ENCODE measurements at regions not wholly inside any gene's neighbourhood (a gene's known extent, or its start where the extent isn't known, plus 50 kb on each side); places are given as distances from the start of the nearest gene placed in this dataset.

DNA sequence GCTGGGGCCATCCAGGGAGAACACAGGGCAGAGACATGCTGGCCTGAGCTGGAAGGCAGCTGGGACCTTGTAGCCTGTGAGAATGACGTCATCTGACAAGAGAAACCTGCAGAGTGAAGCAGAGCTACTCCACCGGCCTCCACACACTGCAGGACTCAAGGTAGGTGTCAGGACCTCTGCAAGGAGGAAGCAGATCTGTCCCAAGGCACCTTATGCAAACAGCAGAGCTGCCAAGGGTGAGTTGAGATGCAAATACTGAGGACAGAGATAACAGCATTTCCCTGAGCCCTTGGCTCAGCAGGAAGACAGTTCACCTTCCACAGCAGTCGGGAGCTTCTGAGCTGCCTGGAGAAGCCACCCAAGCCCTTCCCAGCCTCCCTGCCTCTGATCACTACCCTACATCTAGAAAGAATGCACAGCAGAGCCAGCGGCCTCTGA lies 51.9 kb upstream of the IGSF9B start:
- no peaks in the 10 kb centered on the region for H3K9me3 ChIP-seq (ENCODE audit: control insufficient read depth, low read length, poor library complexity, severe bottlenecking)
- Mint-ChIP-seq H3K27ac (no peak overlapping the region), H3K36me3 (ENCODE audit: low read depth) (peaks cover 2% of the 10 kb centered on the region), H3K27me3 (peaks cover 54% of the 10 kb centered on the region), H3K4me1 (no peaks in the 10 kb centered on the region), H3K4me3 (no peak overlapping the region)
- DNase-seq: no peak
- ATAC-seq: no peak

DNA sequence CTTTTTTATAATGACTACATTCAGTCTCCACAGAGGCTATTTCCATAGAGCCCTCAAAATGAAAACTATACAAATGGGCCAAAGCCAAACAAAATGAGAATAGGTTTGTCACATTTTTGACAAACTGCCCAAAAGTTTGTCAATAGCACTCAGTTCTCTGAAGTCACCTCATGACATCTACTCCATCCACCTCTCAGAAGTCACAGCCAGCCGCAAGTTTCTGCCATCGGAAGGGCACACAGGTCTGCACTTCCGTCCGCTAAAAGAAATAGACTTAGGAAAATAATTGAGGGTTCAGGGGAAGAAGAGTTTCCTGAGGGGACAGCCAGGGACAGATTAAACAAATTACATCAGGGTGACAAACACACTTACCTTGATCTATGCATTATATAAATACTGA lies 55.4 kb upstream of the JAM3 start:
- H3K36me3 Mint-ChIP-seq (ENCODE audit: low read depth): peaks cover 2% of the 10 kb centered on the region
- ATAC-seq (no peak), DNase-seq (no peak)
- H3K9me3 ChIP-seq (ENCODE audit: control insufficient read depth, low read length, poor library complexity, severe bottlenecking): no peaks in the 10 kb centered on the region
- H3K4me1 Mint-ChIP-seq: no peaks in the 10 kb centered on the region
- H3K27me3 Mint-ChIP-seq: peaks cover 78% of the 10 kb centered on the region
- no peak overlapping the region for H3K4me3 Mint-ChIP-seq
- H3K27ac Mint-ChIP-seq: no peak overlapping the region

DNA sequence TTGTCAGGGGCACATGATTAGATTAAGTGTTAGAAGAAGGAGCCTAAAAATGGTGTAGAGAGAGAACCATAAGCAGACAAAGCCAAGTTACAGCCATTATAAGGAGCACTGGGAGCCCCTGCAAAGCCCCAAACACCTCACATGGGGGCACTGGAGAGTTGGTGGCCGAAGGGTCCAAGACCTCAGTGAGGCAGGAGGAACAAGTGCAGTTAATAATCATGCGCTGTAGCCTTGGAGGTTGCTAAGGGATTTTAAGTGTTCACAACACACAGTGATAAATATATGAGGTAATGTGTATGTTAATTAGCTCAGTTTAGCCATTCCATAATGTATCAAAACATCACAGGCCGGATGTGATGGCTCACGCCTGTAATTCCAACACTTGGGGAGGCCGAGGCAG lies 54.4 kb upstream of the JAM3 start:
- peaks cover 2% of the 10 kb centered on the region for H3K36me3 Mint-ChIP-seq (ENCODE audit: low read depth)
- H3K4me3 Mint-ChIP-seq: no peak overlapping the region
- H3K9me3 ChIP-seq (ENCODE audit: control insufficient read depth, low read length, poor library complexity, severe bottlenecking): no peaks in the 10 kb centered on the region
- no peaks in the 10 kb centered on the region for H3K4me1 Mint-ChIP-seq
- no peak overlapping the region for H3K27ac Mint-ChIP-seq
- no peak for DNase-seq
- ATAC-seq: no peak
- H3K27me3 Mint-ChIP-seq: peaks cover 74% of the 10 kb centered on the region

DNA sequence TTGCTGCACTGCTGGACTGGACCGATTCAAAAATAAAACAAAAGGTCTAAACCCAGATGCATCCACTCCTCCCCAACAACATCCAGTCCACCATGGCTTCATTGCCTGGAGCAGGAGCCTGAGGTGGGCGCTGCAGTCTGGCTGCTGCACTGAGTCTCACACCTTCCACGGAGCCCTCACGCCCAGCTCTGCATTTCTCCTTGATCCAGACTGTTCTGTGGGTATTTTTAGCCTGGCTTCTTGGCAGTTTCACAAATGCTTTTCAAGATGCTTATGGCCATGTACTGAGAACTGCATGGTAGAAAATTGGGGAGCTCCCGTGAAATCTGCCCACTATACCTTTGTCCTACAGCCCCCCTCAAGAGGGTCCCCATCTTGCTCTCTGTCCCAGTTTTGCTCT lies 53.3 kb upstream of the JAM3 start:
- peaks cover 74% of the 10 kb centered on the region for H3K27me3 Mint-ChIP-seq

DNA sequence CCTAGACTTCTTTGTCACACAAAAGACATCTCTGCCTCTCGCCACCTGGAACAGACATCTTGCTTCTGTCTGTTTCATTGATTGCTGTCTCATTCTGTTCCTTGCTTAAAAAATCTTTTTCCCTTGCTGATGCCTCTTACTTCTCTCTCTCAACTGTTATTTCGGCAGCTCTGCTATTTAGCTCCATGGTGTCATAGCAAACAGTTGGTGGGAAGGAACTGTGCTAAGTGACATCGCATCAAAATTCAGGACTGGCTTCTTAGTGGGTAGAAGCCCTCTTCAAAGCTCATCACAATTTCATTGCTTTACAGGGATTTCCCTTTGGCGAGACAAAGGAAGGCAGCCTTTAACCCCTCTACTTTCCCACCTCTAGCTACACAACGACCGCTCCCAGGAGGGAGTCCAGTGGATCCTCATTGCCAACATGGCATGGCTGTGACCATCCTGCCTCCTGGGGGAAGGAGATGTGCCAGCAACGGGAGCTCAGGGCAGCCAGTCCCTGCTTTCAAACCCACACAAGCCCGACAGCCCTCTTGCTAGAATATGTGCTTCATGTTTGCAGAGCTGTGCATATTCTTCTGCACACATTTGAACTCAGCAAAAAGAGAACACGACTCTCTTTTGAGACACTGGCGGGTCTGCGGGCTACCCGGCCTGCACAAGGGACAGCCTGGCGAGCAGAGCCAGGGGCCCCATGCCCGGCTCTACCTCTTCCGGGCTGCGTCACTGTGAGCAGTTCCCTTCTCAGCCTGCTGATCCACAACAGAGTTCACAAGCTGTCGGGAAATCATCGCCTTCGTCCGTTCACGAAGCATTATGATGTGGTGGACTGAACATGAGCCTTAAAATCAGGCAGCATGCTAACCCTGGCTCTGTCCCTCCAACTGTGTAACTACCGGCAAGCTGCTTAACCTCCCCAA lies 51.1 kb upstream of the JAM3 start:
- no peaks in the 10 kb centered on the region for H3K4me1 Mint-ChIP-seq
- H3K27me3 Mint-ChIP-seq: peaks cover 61% of the 10 kb centered on the region
- no peak overlapping the region for H3K27ac Mint-ChIP-seq
- H3K36me3 Mint-ChIP-seq (ENCODE audit: low read depth): peaks cover 1% of the 10 kb centered on the region
- ATAC-seq: no peak
- no peaks in the 10 kb centered on the region for H3K9me3 ChIP-seq (ENCODE audit: control insufficient read depth, low read length, poor library complexity, severe bottlenecking)
- no peak overlapping the region for H3K4me3 Mint-ChIP-seq
- DNase-seq: no peak

More for the DNA sequence above, 53.3 kb upstream of the JAM3 start:
- no peaks in the 10 kb centered on the region for H3K9me3 ChIP-seq (ENCODE audit: control insufficient read depth, low read length, poor library complexity, severe bottlenecking)
- ATAC-seq (no peak), DNase-seq (no peak)
- Mint-ChIP-seq H3K27ac (no peak overlapping the region), H3K36me3 (ENCODE audit: low read depth) (peaks cover 2% of the 10 kb centered on the region), H3K4me1 (no peaks in the 10 kb centered on the region), H3K4me3 (no peak overlapping the region)

Data from T-helper 17 cell (primary cell).